ENCODE measurements at regions not wholly inside any gene's neighbourhood (a gene's known extent, or its start where the extent isn't known, plus 50 kb on each side); places are given as distances from the start of the nearest gene placed in this dataset.
"Not testable (repeated sequence)": the region's sequence is repeated elsewhere in the genome, so short reads cannot be mapped to it uniquely, and the experiment has no call there.

- H3K4me1 Mint-ChIP-seq: no peaks in the 10 kb centered on the region
- no peak for DNase-seq (ENCODE audit: low spot score in 2 of 2, unreplicated experiment in 2 of 2)
- TF ChIP-seq CTCF (IDR thresholded peaks at IDR 0.05; ENCODE audit: unreplicated experiment): no peak
- H3K27me3 Mint-ChIP-seq (ENCODE audit: low read depth): no peaks in the 10 kb centered on the region
- no peak overlapping the region for H3K27ac Mint-ChIP-seq
- H3K4me3 Mint-ChIP-seq: no peak overlapping the region
- peaks cover 35% of the 10 kb centered on the region for H3K9me3 Mint-ChIP-seq
- peaks cover 1% of the 10 kb centered on the region for H3K36me3 Mint-ChIP-seq
Measured at GRCh38 chrX:25503826-25504225, 488.1 kb upstream of the ARX start.

- H3K27me3 Mint-ChIP-seq (ENCODE audit: low read depth): no peaks in the 10 kb centered on the region
- DNase-seq (ENCODE audit: low spot score in 2 of 2, unreplicated experiment in 2 of 2): no peak
- H3K4me3 Mint-ChIP-seq: no peak overlapping the region
- peaks cover 45% of the 10 kb centered on the region for H3K9me3 Mint-ChIP-seq
- peaks cover 1% of the 10 kb centered on the region for H3K36me3 Mint-ChIP-seq
- TF ChIP-seq CTCF (IDR thresholded peaks at IDR 0.05; ENCODE audit: unreplicated experiment): no peak
- no peak overlapping the region for H3K27ac Mint-ChIP-seq
- H3K4me1 Mint-ChIP-seq: no peaks in the 10 kb centered on the region
Measured at GRCh38 chrX:25507801-25508200, 492.0 kb upstream of the ARX start.

GRCh38 chrX:25519258-25519657, 503.5 kb upstream of the ARX start:
- no peak overlapping the region for H3K4me3 Mint-ChIP-seq
- peaks cover 2% of the 10 kb centered on the region for H3K4me1 Mint-ChIP-seq
- DNase-seq (ENCODE audit: low spot score in 2 of 2, unreplicated experiment in 2 of 2): no peak
- H3K9me3 Mint-ChIP-seq: peaks cover 19% of the 10 kb centered on the region
- H3K27ac Mint-ChIP-seq: no peak overlapping the region
- no peak for TF ChIP-seq CTCF (IDR thresholded peaks at IDR 0.05; ENCODE audit: unreplicated experiment)
- H3K27me3 Mint-ChIP-seq (ENCODE audit: low read depth): no peaks in the 10 kb centered on the region
- no peaks in the 10 kb centered on the region for H3K36me3 Mint-ChIP-seq

- H3K36me3 Mint-ChIP-seq; H3K4me3 Mint-ChIP-seq; H3K27me3 Mint-ChIP-seq (ENCODE audit: low read depth); H3K4me1 Mint-ChIP-seq; DNase-seq (ENCODE audit: low spot score in 2 of 2, unreplicated experiment in 2 of 2); H3K27ac Mint-ChIP-seq: not testable (repeated sequence)
- peaks cover 22% of the 10 kb centered on the region for H3K9me3 Mint-ChIP-seq
Measured at GRCh38 chrX:25522443-25523010, 506.8 kb upstream of the ARX start.

DNA sequence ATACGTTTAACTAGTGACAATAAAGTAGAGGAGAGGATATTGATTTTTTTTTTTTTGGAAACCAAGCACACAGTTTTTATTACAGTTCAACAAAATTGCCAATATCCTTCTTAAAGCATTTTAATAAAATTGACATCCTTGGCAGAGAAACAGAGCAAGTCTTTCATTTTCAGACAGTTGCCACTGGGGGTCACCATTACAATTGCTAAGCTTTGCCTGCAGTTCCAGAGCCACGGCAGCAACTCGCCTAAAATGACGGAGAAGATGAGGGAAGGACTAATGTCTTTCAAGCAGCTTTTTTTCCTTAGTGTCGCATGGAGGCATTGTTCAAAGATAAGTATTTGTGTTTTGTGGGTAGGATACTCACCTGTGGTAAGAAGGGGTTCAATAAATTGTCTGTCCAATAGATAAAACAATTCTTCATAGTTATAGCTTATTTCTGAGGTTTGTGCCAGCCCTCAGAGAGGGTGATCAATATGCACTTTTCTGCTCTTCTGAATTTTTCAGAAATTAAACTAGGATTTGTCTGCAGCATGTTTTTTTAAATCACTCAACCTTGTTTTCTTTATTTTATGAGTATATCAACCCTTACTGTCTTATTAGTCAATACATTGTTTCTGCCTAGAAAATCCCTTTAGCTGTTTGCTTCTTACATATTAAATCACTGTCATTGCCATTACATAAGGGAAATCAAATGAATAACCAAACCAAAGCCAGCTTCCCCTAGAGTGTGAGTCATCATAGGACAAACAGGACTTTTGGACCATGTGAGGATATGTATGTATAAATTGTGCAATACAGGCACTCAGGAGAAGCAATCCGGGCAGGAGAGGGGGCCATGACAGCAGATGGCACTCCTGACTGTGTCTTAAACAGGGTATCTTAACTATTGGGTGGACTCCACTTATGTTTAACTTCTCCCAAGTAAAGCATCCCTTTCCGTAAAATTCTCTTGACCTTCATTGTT, 508.1 kb upstream of the ARX start:
- peak; percentile 25 for TF ChIP-seq CTCF (IDR thresholded peaks at IDR 0.05; ENCODE audit: unreplicated experiment)
- H3K36me3 Mint-ChIP-seq: no peaks in the 10 kb centered on the region
- no peak for DNase-seq (ENCODE audit: low spot score in 2 of 2, unreplicated experiment in 2 of 2)
- no peaks in the 10 kb centered on the region for H3K27me3 Mint-ChIP-seq (ENCODE audit: low read depth)
- peaks cover 29% of the 10 kb centered on the region for H3K9me3 Mint-ChIP-seq
- H3K4me3 Mint-ChIP-seq: no peak overlapping the region
- no peak overlapping the region for H3K27ac Mint-ChIP-seq
- H3K4me1 Mint-ChIP-seq: peaks cover 2% of the 10 kb centered on the region

- H3K36me3 Mint-ChIP-seq: no peaks in the 10 kb centered on the region
- no peak overlapping the region for H3K4me3 Mint-ChIP-seq
- no peaks in the 10 kb centered on the region for H3K27me3 Mint-ChIP-seq (ENCODE audit: low read depth)
- TF ChIP-seq CTCF (IDR thresholded peaks at IDR 0.05; ENCODE audit: unreplicated experiment): no peak
- peaks cover 42% of the 10 kb centered on the region for H3K9me3 Mint-ChIP-seq
- peaks cover 2% of the 10 kb centered on the region for H3K4me1 Mint-ChIP-seq
- H3K27ac Mint-ChIP-seq: no peak overlapping the region
- no peak for DNase-seq (ENCODE audit: low spot score in 2 of 2, unreplicated experiment in 2 of 2)
Measured at GRCh38 chrX:25527156-25527555, 511.4 kb upstream of the ARX start.

Measured in mesothelial cell of epicardium (in vitro differentiated cells).